SK-N-SH (cell line): ENCODE measurements at regions not wholly inside any gene's neighbourhood (a gene's known extent, or its start where the extent isn't known, plus 50 kb on each side); places are given as distances from the start of the nearest gene placed in this dataset.

ENCODE experiments used
- CTCF ChIA-PET: fragments of 300-600, 350-600 bp; formaldehyde crosslinking; extraction: SDS; loops from one replicate; lab custom pipeline; 2021; lab: Yijun Ruan, JAX
- POLR2A ChIA-PET: fragments of 350-600 bp; sonication (Branson Sonifier 250); formaldehyde crosslinking; extraction: SDS; loops from one replicate; lab custom pipeline; 2020; ENCODE audit warnings: antibody characterized with exemption, inconsistent platforms; lab: Yijun Ruan, JAX
- DNase-seq: peaks from one replicate; pipeline ENCODE4 v3.0.0; 2012
- H2AFZ ChIP-seq: fragments of 200-600 bp; sonication (generic); 2 replicates; pipeline ENCODE4 v1.8.1; 2016; ENCODE audit warnings: antibody characterized with exemption, mild to moderate bottlenecking, low read depth
- H3F3A ChIP-seq: fragments of 200-600 bp; sonication (generic); replicated peaks from 2 replicates; pipeline ENCODE3; 2016; ENCODE audit warnings: antibody characterized with exemption, mild to moderate bottlenecking; ENCODE audit not compliant: insufficient read depth
- H3K27ac ChIP-seq, 2 experiments: fragments of 200-500 bp in 1 of 2; fragments of 200-600 bp in 1 of 2; sonication (Bioruptor generic) in 1 of 2; sonication (generic), shearing (Covaris generic) in 1 of 2; 2 replicates each; pipeline versions ENCODE4 v1.5.1 to v1.6.1; 2014 to 2016; ENCODE audit warnings: low read depth in 2 of 2, inconsistent platforms in 1 of 2, low read length in 1 of 2, mild to moderate bottlenecking in 1 of 2, mixed read lengths in 1 of 2
- H3K27me3 ChIP-seq: fragments of 200-600 bp; sonication (generic), shearing (Covaris generic); 2 replicates; pipeline ENCODE4 v1.6.1; 2016; ENCODE audit warnings: mixed run types; ENCODE audit not compliant: insufficient read depth
- H3K36me3 ChIP-seq, 2 experiments: fragments of 200-500 bp in 1 of 2; fragments of 200-600 bp in 1 of 2; sonication (Bioruptor generic) in 1 of 2; sonication (generic) in 1 of 2; replicated peaks in 1 of 2; 2 replicates each; pipeline versions ENCODE3 to v1.5.1; 2014 to 2016; ENCODE audit warnings: low read length in 1 of 2, mild to moderate bottlenecking in 1 of 2; ENCODE audit not compliant: insufficient read depth in 2 of 2, control insufficient read depth in 1 of 2
- H3K4me1 ChIP-seq, 2 experiments: fragments of 200-500 bp in 1 of 2; fragments of 200-600 bp in 1 of 2; sonication (Bioruptor generic) in 1 of 2; sonication (generic), shearing (Covaris generic) in 1 of 2; 2 replicates each; pipeline versions ENCODE4 v1.5.1 to v1.6.1; 2014 to 2016; ENCODE audit warnings: low read depth in 1 of 2, low read length in 1 of 2, mixed run types in 1 of 2; ENCODE audit not compliant: insufficient read depth in 2 of 2, control insufficient read depth in 1 of 2
- H3K4me2 ChIP-seq: fragments of 200-600 bp; sonication (generic), shearing (Covaris generic); 2 replicates; pipeline ENCODE4 v1.6.1; 2017; ENCODE audit warnings: mixed run types
- H3K4me3 ChIP-seq, 2 experiments: fragments of 200-500 bp in 1 of 2; fragments of 200-600 bp in 1 of 2; sonication (Bioruptor generic) in 1 of 2; sonication (generic), shearing (Covaris generic) in 1 of 2; 2 replicates each; pipeline versions ENCODE4 v1.5.1 to v1.8.1; 2014 to 2016; ENCODE audit warnings: low read depth in 2 of 2, inconsistent platforms in 1 of 2, low read length in 1 of 2, mild to moderate bottlenecking in 1 of 2, mixed read lengths in 1 of 2, moderate library complexity in 1 of 2
- H3K79me2 ChIP-seq: fragments of 200-600 bp; sonication (generic); 2 replicates; pipeline ENCODE4 v1.8.1; 2017; ENCODE audit warnings: mild to moderate bottlenecking; ENCODE audit not compliant: insufficient read depth
- H3K9ac ChIP-seq: fragments of 200-600 bp; sonication (generic); 2 replicates; pipeline ENCODE4 v1.6.1; 2017; ENCODE audit warnings: mixed run types
- H3K9me2 ChIP-seq: fragments of 200-600 bp; sonication (generic); 2 replicates; pipeline ENCODE4 v1.6.1; 2017; ENCODE audit warnings: mixed run types
- H3K9me3 ChIP-seq: fragments of 200-600 bp; sonication (generic); 2 replicates; pipeline ENCODE4 v1.6.1; 2017; ENCODE audit warnings: mixed run types, mild to moderate bottlenecking, moderate library complexity
- H4K20me1 ChIP-seq: fragments of 200-600 bp; sonication (generic); 2 replicates; pipeline ENCODE4 v1.6.1; 2017; ENCODE audit warnings: mild to moderate bottlenecking, mixed run types; ENCODE audit not compliant: insufficient read depth
- CHD2 ChIP-seq: fragments of 150-350 bp; IDR thresholded peaks from 2 replicates; pipeline ENCODE4 v1.6.1; 2018; ENCODE audit warnings: low read length; ENCODE audit not compliant: partially characterized antibody
- ELF1 ChIP-seq: IDR thresholded peaks from 2 replicates; pipeline ENCODE4 v1.4.0; 2012
- FOSL2 ChIP-seq: IDR thresholded peaks from 2 replicates; pipeline ENCODE4 v1.4.0; 2012; ENCODE audit warnings: low read depth, mild to moderate bottlenecking, moderate library complexity, borderline replicate concordance
- FOXJ3 ChIP-seq: sonication (generic); formaldehyde crosslinking; IDR thresholded peaks from 2 replicates; pipeline ENCODE4 v1.5.1; 2020; ENCODE audit warnings: mild to moderate bottlenecking, missing genetic modification reagents
- GATA2 ChIP-seq: sonication (generic); formaldehyde crosslinking; IDR thresholded peaks from 2 replicates; pipeline ENCODE4 v1.5.0; 2020; ENCODE audit warnings: mild to moderate bottlenecking, missing genetic modification reagents
- JUND ChIP-seq: IDR thresholded peaks from 2 replicates; pipeline ENCODE4 v1.4.0; 2012
- MXI1 ChIP-seq: IDR thresholded peaks from 2 replicates; pipeline ENCODE4 v1.6.1; 2012; ENCODE audit warnings: mild to moderate bottlenecking, low read depth, low read length, improper control_type of control experiment
- NRF1 ChIP-seq: IDR thresholded peaks from 2 replicates; pipeline ENCODE4 v1.6.1; 2012; ENCODE audit warnings: low read depth, mild to moderate bottlenecking, low read length
- POLR2AphosphoS5 ChIP-seq: IDR thresholded peaks from 2 replicates; pipeline ENCODE4 v1.6.1; 2012; ENCODE audit warnings: low read depth, low read length
- RXRA ChIP-seq: IDR thresholded peaks from 2 replicates; pipeline ENCODE4 v1.4.0; 2012; ENCODE audit warnings: low read depth, mild to moderate bottlenecking, borderline replicate concordance
- TAF1 ChIP-seq: IDR thresholded peaks from 2 replicates; pipeline ENCODE4 v1.6.1; 2012; ENCODE audit warnings: low read depth, mild to moderate bottlenecking, low read length, moderate library complexity, borderline replicate concordance
- YY1 ChIP-seq: IDR thresholded peaks from 2 replicates; pipeline ENCODE4 v1.4.0; 2012; ENCODE audit warnings: low read depth, mild to moderate bottlenecking
- WGBS: methylation state at CpG from one replicate; pipeline ENCODE4 v1.1.6; 2017; ENCODE audit warnings: low lambda C conversion rate; 5-methylcytosine and 5-hydroxymethylcytosine counted together
- TF ChIP-seq, protein P1 (sequence below): IDR thresholded peaks from 2 replicates; pipeline ENCODE4 v1.4.0; 2012; ENCODE audit warnings: low read depth, borderline replicate concordance
- TF ChIP-seq, protein P2 (sequence below): IDR thresholded peaks from 2 replicates; pipeline ENCODE4; 2012
- TF ChIP-seq, protein P3 (sequence below): fragments of 150-350 bp; IDR thresholded peaks from 2 replicates; pipeline ENCODE4 v1.6.1; 2016; ENCODE audit warnings: mild to moderate bottlenecking, low read depth, low read length
- TF ChIP-seq, protein P4 (sequence below): IDR thresholded peaks from 2 replicates; pipeline ENCODE4 v1.4.0; 2012; ENCODE audit warnings: low read depth

DNA sequence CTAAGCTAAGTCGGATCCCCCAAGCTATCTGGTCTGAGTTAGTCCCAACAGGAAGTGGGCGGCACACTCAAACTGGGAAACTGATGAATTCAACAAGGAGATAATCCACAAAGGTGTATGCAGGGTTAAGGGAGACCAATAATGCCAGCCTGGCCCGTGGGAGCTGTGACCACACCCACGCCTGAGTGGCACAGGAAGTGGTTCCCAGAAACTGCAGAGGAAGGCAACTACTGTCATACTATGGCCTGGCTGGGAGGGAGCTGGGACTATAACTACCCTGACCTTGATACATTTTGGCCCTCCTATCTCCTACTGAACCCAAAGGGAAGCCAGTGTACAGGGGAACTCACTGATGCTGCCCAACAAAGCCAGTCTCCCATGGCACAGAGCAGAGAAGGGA, 85.5 kb upstream of the TDRD3 start:
- Histone ChIP-seq H3K9me3 (no peaks in the 10 kb centered on the region), H3K36me3 (no peaks in the 10 kb centered on the region), H4K20me1 (no peaks in the 10 kb centered on the region), H3F3A (no peaks in the 10 kb centered on the region), H3K9me2 (no peaks in the 10 kb centered on the region), H3K4me1 (no peaks in the 10 kb centered on the region; a peak in 1 of 4 replicates), H3K4me3 (no peak overlapping the region), H3K4me2 (no peak overlapping the region), H3K9ac (no peak overlapping the region), H3K27me3 (no peaks in the 10 kb centered on the region), H2AFZ (no peak overlapping the region), H3K79me2 (no peaks in the 10 kb centered on the region), H3K27ac (no peak overlapping the region)
- WGBS, result 66% methylated on average over 3 of the region's 4 CpGs
- DNase-seq, result no peak
- CTCF ChIA-PET, result interaction anchor here (1.0 kb wide), 1 partner anchor 18 kb away, joined by 3 read pairs; no protein-coding TSS in a partner anchor
- POLR2A ChIA-PET, result no interaction called here
- no peak for TF ChIP-seq CHD2
- no peak for TF ChIP-seq YY1
- TF ChIP-seq, protein P1, sequence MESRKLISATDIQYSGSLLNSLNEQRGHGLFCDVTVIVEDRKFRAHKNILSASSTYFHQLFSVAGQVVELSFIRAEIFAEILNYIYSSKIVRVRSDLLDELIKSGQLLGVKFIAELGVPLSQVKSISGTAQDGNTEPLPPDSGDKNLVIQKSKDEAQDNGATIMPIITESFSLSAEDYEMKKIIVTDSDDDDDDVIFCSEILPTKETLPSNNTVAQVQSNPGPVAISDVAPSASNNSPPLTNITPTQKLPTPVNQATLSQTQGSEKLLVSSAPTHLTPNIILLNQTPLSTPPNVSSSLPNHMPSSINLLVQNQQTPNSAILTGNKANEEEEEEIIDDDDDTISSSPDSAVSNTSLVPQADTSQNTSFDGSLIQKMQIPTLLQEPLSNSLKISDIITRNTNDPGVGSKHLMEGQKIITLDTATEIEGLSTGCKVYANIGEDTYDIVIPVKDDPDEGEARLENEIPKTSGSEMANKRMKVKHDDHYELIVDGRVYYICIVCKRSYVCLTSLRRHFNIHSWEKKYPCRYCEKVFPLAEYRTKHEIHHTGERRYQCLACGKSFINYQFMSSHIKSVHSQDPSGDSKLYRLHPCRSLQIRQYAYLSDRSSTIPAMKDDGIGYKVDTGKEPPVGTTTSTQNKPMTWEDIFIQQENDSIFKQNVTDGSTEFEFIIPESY, result no peak
- TF ChIP-seq RXRA, result no peak
- no peak for TF ChIP-seq JUND
- TF ChIP-seq POLR2AphosphoS5, result no peak
- no peak for TF ChIP-seq TAF1
- no peak for TF ChIP-seq ELF1
- TF ChIP-seq MXI1, result no peak
- TF ChIP-seq, protein P2, sequence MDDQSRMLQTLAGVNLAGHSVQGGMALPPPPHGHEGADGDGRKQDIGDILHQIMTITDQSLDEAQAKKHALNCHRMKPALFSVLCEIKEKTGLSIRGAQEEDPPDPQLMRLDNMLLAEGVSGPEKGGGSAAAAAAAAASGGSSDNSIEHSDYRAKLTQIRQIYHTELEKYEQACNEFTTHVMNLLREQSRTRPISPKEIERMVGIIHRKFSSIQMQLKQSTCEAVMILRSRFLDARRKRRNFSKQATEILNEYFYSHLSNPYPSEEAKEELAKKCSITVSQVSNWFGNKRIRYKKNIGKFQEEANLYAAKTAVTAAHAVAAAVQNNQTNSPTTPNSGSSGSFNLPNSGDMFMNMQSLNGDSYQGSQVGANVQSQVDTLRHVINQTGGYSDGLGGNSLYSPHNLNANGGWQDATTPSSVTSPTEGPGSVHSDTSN, result no peak
- TF ChIP-seq, protein P3, sequence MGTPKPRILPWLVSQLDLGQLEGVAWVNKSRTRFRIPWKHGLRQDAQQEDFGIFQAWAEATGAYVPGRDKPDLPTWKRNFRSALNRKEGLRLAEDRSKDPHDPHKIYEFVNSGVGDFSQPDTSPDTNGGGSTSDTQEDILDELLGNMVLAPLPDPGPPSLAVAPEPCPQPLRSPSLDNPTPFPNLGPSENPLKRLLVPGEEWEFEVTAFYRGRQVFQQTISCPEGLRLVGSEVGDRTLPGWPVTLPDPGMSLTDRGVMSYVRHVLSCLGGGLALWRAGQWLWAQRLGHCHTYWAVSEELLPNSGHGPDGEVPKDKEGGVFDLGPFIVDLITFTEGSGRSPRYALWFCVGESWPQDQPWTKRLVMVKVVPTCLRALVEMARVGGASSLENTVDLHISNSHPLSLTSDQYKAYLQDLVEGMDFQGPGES, result no peak
- TF ChIP-seq, protein P4, sequence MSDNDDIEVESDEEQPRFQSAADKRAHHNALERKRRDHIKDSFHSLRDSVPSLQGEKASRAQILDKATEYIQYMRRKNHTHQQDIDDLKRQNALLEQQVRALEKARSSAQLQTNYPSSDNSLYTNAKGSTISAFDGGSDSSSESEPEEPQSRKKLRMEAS, result no peak
- TF ChIP-seq FOSL2, result no peak
- no peak for TF ChIP-seq FOXJ3 (CRISPR knock-in tag)
- TF ChIP-seq GATA2 (CRISPR knock-in tag), result no peak
- no peak for TF ChIP-seq NRF1
